ENCODE measurements at regions not wholly inside any gene's neighbourhood (a gene's known extent, or its start where the extent isn't known, plus 50 kb on each side); places are given as distances from the start of the nearest gene placed in this dataset.

- no peak for DNase-seq
These were observed 431.9 kb upstream of the CDH4 start for GRCh38 chr20:60820149-60820548.

- DNase-seq, result no peak
These were observed 431.1 kb upstream of the CDH4 start for GRCh38 chr20:60820918-60821317.

GRCh38 chr20:60822699-60823607 lies 429.1 kb upstream of the CDH4 start:
- no peak for DNase-seq

- no peak for DNase-seq
These were observed 416.2 kb upstream of the CDH4 start for GRCh38 chr20:60835876-60836275.

GRCh38 chr20:60837173-60837770 lies 414.8 kb upstream of the CDH4 start:
- no peak for DNase-seq

- DNase-seq, result no peak
These were observed 413.8 kb upstream of the CDH4 start for GRCh38 chr20:60838297-60838696.

GRCh38 chr20:60840971-60841370 lies 411.1 kb upstream of the CDH4 start:
- DNase-seq, result no peak

- DNase-seq, result no peak
These were observed 406.9 kb upstream of the CDH4 start for GRCh38 chr20:60845146-60845545.

GRCh38 chr20:60851826-60852704 lies 400.0 kb upstream of the CDH4 start:
- DNase-seq, result no peak

GRCh38 chr20:60857708-60858107 lies 394.4 kb upstream of the CDH4 start:
- no peak for DNase-seq

GRCh38 chr20:60862601-60863000 lies 389.5 kb upstream of the CDH4 start:
- DNase-seq, result no peak

GRCh38 chr20:60863548-60863947 lies 388.5 kb upstream of the CDH4 start:
- no peak for DNase-seq

GRCh38 chr20:60867589-60867988 lies 384.5 kb upstream of the CDH4 start:
- DNase-seq, result no peak

- no peak for DNase-seq
These were observed 383.7 kb upstream of the CDH4 start for GRCh38 chr20:60868316-60868891.

GRCh38 chr20:60869087-60869486 lies 383.0 kb upstream of the CDH4 start:
- no peak for DNase-seq

GRCh38 chr20:60869625-60870024 lies 382.4 kb upstream of the CDH4 start:
- no peak for DNase-seq

- DNase-seq, result no peak
These were observed 382.0 kb upstream of the CDH4 start for GRCh38 chr20:60870040-60870439.

- no peak for DNase-seq
These were observed 379.8 kb upstream of the CDH4 start for GRCh38 chr20:60872224-60872623.

GRCh38 chr20:60877071-60877857 lies 374.8 kb upstream of the CDH4 start:
- no peak for DNase-seq

GRCh38 chr20:60882836-60883235 lies 369.2 kb upstream of the CDH4 start:
- no peak for DNase-seq

- no peak for DNase-seq
These were observed 368.6 kb upstream of the CDH4 start for GRCh38 chr20:60883496-60883895.

- no peak for DNase-seq
These were observed 367.8 kb upstream of the CDH4 start for GRCh38 chr20:60884277-60884676.

Data from activated CD4-positive, CD25-positive, alpha-beta regulatory T cell (primary cell).